Dedifferentiated amniotic fluid mesenchymal stem cell (primary cell): ENCODE measurements at regions not wholly inside any gene's neighbourhood (a gene's known extent, or its start where the extent isn't known, plus 50 kb on each side); places are given as distances from the start of the nearest gene placed in this dataset.
A peak's percentile ranks its signal among the peaks of the same experiment; 100 is the strongest.

Experiments
- DNase-seq: peaks from one replicate; pipeline ENCODE4 v3.0.0-alpha.2; 2016; ENCODE audit errors: extremely low spot score

DNA sequence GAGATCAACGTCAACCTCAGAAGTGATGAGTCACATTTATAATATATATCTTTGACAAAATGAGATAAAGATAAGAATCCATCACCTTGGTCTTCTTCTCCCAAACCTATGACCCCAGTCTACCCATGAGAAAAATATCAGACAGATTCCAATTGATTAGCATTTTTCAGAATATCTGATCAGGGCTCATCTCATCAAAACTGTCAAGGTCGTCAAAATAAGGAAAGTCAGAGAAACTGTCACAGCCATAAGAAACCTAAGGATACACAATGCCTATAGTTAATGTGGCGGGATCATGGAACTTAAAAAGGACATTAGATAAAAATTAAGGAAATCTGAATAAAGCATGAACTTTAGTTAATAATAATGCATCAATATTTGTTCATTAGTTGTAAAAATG lies 374.1 kb downstream of the FAT4 start:
- no peak for DNase-seq

DNA sequence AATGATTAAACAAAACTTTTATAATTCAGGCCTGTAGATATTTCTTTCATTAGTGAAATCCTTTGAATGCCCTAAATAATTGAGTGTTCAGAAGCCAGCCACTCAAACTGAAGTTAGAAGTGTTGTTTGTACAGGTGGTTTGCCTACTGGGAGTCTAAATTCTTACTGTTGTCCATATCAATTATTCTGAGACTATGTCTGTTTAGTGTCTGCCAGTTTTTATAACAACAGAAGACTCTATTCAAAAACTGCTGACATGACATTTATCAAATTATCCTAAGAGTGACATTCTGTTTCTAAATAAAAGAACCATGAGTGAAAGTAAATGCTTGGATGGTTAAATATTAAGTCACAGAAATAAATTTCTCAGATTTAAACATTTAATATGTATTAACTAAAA lies 375.1 kb downstream of the FAT4 start:
- no peak for DNase-seq

DNA sequence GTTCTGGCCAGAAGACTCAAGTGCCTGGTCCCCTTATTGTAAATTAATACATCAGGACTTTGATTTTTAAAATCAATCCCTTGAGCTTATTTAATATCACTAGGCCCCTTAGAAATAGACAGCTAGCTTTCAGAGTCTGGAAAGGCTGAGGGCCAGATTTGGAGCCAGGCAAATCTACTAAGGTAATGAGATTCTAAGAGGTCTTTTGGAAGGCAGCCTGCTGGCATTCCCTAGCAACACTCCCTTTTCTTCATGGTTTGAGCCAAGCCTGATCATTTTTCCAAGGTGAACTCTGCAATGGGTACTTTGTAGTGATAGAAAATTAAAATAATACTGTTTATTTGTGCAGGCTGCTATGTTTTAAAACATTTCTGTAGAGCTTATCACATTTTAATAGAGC lies 378.5 kb downstream of the FAT4 start:
- no peak for DNase-seq

DNA sequence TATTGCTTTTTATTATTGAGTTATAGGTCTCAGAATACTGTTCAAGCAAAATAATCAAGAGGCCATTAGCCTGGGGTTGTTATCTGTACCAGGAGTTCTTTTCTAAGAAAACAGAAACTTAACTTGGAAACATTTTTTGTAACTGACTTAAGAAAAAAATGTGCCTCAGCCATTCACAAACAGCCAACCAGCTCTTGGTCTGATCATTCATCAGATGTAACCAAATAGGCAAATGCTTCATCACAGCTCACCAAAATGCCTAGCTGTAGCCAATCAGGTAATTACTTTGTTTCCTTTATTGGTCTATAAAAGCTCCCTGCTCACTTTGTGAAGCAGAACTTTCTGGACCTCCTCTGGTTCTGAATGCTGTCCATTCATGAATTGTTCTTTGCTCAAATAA lies 387.7 kb downstream of the FAT4 start:
- no peak for DNase-seq

DNA sequence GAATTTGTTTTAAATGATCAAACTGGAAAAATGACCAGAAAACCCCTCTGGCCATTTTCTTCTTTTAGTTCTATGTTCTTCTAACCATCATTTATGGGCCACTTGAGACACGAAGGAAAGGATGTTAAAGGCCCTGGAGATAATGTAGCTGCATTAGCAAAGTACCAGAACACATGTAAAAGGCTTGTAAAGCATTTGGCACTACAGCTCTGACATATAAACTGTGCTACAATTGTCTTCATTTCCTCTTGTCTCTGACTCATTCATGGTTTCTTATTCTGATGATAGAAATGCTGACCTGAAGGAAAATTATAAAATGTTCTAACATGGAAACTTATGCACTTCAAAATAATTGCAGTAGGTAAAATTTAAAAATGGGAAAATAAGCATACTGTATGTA lies 388.7 kb downstream of the FAT4 start:
- peak; percentile 25 for DNase-seq

DNA sequence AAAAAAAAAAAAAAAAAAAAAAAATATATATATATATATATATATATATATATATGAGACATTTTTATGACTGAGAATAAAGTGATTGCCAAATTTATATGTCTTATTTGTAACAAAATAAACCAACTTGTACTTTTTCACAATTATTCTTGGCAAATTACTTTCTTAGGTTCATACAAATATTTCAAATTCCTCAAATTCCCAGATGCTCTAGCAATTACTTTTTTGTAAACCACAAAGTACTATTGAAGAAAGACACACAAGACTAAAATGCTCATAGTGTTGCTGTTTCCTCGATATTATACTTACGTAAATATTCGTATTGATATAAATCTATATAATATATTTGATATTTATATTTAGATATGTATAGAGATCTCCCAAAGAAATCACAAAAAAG lies 390.0 kb downstream of the FAT4 start:
- DNase-seq, result peak; percentile 20

DNA sequence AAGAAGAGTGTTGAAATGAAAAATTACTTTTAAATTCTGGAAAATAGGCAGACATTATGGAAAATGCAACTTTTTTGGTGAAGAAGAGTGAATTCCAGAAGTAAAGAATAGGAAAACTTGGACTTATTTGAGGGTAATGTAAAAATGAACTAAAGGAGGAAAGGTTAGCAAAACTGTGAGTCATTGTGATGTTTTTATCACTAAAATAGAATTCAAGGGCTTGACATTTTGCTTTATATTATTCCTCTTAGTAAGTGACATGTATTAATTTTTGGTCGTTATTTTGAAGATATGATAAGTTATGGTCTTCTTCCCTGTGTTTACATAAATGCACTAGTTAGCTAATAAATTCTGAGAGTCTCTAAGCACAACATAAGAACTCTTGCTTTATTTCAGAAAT lies 390.9 kb downstream of the FAT4 start:
- DNase-seq, result no peak

DNA sequence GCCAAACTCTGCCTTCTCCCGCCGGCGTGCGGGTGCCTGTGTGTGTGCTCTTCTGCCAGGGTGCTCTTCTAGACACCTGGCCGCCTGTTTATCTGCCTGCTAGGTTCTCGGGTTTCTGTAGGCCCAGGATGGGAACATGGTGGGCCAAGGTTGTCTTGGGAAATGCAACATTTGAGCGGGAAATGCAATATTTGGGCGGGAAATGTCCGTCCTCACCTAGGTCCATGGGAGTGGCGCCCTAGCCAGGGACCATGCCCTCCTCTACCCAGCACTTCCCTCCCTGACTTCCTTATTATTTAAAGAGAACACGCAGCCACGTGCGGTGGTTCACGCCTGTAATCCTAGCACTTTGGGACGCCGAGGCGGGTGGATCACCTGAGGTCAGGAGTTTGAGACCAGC lies 392.6 kb downstream of the FAT4 start:
- DNase-seq, result no peak

DNA sequence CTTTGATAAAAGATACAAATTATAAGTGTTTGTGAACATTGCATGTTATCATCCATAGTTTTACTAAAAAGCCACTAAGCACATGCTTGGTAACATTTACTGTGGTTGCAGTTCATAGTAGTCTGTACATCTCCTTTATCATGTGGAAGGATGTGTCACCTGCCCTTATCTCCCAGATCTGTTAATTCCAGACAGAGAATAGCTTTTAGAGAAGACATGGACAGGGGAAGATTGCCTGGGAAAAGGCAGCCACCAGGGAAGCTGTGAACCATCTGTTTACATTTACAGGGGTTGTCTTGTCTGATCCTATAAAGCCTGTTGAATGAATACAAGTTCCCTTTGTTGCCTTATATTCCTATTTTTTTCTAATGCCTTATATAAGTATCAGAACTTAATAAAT lies 396.0 kb downstream of the FAT4 start:
- DNase-seq, result no peak

DNA sequence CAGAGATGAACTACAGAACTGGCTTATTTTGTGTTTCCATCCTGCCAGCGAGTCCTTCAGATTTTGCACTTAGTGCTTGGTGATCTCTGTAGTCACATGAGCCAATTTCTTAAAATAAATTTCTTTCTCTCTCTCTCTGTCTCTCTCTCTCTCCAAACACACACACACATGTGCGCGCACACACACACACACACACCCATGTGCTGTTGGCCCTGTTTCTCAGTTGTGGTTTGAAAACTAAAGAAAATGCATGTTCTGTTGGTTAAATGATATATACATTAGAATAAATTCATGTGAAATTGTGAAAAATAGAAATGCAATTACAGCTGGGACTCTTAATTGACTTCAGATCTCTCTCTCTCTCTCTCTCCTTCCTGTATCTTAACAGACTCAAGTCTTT lies 399.3 kb downstream of the FAT4 start:
- no peak for DNase-seq

DNA sequence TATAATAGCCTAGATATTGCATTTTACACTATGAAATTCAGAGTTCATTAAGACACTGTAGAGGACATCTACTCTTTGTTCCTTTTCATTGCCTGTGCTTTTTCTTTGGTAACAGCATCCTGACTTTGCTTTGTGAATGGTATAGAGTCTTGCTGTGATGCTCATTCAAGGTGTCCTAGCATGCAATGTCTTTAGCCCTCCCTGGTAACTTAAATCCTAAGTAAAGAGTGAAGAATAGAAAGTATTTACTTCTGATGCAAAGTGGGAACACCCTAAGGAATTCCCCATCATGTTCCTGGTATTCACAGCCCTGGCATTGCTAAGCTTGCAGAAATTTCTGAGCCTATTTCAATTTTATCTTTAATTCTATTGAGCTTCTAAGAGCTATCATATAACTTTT lies 400.1 kb downstream of the FAT4 start:
- peak; percentile 40 for DNase-seq

DNA sequence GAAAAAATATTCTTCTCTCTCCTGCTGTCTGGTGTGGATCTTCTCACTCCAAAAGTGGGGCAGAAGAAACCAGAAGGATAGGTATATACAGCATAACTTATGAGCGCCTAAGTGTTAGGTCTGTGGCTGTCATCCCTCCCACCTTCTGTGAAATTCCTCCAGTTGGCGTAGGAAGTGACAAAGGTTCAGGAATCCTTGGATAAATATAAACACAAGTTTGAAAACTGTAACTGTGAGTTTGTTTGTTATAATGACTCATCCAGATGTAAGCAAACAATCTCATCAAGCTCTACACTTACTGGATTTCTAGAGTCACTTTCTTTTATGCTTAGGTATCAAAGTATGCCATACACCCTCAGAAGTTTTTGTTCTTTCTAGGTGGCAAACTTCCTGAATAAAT lies 405.2 kb downstream of the FAT4 start:
- DNase-seq, result no peak

DNA sequence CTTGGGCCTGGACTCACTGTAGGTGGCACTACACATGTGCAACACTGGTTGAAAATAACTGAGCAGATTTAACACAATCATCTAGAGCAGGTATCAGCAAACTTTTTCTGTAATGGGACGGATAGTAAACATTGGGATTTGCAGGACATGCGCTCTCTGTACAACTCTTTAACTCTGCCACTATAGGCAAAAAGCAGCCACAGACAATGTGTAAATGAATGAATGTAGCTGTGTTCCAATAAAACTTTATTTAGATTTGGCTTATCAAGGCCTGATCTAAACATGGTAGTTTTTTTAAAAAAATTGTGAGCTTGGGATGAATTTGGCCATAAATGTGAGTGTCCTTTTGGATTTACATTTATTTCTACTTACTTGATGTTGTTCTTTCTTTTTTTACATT lies 407.3 kb downstream of the FAT4 start:
- no peak for DNase-seq

DNA sequence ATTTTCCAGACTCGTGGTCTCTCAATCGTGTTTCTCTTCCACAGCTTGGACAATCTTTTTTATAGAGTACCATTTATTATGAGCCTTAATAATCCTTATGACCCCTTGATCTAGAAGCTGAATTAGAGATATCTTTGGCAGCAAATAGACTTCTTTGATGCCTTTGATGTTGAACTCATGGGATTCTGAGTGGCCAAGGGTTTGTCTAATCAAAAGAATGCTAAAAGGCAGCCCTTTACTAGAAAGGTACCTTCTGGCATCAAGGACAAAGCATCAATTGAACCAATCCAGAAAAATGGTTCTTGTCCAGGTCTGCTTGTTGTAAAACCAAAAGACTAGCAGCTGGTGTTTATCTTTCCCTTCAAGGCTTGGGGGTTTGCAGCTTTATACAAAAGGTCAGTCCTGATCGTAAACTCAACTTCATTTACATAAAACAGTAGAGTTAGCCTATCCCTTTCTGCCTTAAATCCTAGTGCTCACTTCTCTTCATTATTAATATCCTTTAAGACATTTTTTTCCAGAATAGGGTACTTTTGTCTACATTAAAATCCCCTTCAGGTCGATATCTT lies 411.3 kb downstream of the FAT4 start:
- no peak for DNase-seq

DNA sequence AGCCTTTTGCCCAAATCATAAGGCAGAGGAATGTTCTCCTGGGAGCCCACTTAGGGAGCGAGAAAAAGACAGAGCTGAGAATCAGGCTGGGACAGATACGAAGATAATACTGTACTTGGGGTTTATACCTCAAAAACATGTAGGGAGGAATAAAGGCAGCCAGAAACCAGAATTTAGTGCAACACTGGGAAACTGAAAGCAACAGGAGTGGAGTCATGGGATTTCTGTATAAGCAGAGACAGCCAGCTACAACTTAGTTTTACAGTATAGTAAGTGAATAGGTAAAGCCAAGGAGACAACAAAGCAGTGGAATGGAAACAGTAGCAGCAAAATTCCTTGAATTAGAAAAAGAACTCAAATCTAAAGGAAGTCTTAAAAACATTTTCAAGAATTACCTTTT lies 413.2 kb downstream of the FAT4 start:
- no peak for DNase-seq

DNA sequence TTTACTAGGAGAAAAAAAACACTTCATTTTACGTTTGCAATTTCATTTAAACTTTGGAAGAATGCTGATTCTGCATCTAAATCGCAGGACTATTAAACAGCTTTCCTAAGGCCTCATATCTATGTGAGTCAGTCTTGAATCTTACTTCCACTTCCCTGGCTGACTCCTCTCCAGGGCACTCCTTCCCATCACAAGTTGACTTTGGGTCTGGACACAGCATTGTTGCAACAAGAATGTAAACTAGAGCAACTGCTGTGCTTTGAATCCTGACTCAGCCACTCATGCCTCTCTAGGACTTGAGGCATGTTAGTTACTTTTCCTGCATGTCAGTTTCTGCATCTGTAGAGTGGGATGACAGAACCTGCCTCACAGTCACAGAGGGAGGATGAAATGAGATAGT lies 413.8 kb downstream of the FAT4 start:
- peak; percentile 86 for DNase-seq

DNA sequence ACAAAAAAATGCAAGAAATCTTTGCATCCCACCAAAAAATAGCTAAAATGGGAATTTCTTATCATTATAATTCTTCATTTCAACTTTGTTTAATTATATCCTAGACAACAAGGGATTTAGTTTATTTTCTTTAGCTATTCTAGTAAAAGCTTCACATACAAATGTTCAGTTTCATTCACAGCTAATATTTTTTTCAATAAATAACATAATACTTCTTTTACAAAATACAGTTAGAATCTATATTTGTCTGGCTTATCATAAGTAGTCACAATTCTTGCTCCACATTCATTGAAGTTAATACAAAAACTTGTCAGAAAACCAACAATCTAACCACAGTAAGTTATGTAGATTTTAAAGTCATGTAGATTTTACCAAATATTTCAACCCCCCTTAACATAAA lies 414.4 kb downstream of the FAT4 start:
- no peak for DNase-seq

DNA sequence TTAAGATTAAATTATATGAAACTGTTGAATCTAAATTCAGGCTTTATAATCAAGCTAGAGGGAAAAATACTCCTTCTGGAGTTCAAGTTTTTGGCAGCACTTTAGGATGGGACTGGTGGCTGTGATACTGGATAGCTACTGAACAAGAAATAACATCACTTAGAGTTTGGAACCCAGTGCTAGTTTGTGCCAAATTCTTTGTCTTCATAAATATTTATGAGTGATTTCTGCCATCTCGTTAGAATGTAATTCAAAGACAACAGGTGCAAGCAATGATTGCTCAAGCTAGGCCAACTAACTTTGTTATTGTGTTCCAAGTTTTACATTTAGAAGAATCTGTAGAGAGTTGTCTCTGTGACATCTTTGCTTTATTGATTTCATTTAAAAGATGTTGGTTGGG lies 417.9 kb downstream of the FAT4 start:
- no peak for DNase-seq

DNA sequence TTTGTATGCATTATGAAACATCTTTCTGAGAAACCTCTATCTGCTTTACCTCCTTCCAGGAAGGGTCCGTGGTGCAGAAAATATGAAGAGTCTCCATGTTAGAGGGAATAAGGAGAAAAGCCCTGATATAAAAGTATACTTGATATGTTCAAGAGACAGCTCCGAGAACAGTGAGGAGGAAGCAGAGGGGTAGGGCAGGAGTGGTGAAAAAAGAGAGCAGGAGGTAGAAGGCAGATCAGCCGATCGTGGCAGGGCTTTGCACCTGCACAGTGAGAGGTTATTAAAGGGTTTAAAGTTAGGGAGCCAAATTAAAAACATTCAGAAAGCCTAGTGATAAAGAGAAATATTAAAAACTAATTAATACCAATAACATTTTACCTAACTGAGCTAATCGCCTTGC lies 419.7 kb downstream of the FAT4 start:
- DNase-seq, result no peak

DNA sequence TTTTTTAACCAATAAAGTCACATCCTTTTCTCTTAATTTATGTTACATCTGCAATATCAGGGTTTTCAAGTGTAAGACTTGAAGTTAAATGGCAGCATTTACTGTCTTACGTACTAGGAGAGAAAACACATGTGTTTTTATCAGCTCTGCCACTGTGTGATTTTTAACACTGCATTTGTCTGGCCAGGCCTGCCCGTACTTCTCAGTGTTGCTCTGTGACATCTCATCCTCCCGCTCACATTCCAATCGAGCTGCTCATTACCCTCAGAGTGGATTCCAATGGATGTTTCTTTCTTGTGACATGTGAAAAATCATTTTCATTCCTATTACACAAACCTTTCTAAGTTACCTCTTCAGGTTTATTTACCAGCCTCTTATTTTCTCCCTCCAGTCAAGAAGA lies 420.3 kb downstream of the FAT4 start:
- peak; percentile 88 for DNase-seq

DNA sequence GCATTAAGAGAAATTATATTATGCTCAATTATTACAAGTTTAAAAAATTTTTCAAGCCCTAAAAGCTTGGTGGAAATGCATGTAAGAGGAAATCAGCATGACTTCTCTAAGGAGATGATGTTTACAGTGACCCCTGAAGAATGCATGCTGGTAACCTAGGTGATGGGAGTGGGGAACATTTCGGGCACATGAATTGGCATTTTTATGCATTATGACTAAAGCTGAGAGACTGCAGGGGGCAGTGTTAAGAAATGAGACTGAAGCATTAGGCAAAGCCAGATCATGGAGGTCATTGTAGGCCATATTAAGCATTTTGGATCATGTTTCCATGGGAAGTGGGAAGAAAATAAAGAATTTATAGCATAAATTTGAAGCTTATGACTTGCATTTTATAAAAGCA lies 421.3 kb downstream of the FAT4 start:
- peak; percentile 17 for DNase-seq

DNA sequence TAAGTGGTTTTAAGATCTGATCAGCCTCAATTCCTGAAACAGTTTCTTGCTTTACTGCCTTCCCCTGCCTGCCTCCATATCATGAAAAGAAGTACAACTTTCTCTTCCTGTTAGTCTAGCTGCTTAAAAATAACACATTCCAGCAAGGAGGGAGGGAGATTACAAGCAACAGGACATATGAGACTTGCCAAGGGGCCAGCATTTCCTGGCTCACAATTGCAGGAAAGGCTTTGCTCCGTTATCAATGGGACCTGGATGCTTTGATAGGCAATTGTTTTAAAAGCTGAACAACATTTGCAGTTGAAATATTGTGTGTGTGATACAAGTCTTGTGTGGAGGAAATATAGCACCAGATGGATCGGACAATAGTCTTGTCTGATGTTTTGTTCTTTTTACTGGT lies 425.0 kb downstream of the FAT4 start:
- no peak for DNase-seq

DNA sequence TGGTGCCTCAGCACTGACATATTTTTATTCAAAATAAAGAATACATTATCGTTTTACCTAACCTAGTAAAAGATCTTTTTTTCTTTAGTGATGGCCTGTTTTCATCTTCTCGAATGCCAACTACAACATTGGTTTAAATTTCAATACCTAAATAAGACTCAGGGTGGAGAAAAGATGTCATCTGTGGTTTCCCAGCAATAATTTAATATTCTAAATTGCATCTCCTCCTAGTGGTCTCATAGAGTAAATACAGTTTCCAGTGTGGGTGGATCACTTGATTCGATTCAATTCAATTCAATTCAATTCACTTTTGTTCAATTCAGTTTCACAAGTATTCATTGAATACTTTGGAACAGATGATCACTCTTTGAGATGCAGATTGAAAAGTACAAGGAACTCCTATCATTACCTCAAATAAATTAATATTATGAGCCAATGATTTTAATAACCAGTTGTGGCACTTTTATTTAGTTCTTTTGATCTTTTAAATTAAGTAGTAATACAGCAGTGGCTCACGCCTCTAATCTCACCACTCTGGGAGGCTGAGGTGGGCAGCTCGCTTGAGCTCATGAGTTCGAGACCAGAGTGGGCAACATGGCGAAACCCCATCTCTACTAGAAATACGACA lies 427.2 kb downstream of the FAT4 start:
- peak; percentile 32 for DNase-seq

DNA sequence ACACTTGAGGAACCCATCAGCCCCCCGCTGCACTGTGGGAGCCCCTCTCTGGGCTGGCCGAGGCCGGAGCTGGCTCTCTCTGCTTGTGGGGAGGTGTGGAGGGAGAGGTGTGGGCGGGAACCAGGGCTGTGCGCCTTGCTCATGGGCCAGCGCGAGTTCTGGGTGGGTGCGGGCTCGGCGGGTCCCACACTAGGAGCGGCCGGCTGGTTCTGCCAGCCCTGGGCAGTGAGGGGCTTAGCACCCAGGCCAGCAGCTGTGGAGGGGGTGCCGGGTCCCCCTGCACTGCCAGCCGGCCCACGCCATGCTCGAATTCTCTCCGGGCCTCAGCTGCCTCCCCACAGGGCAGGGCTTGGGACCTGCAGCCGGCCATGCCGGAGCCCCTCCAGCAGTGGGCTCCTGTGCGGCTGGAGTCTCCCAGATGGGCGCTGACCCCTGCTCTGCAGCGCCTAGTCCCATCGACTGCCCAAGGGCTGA lies 430.2 kb downstream of the FAT4 start:
- DNase-seq, result no peak
